Neuron (in vitro differentiated cells): ENCODE measurements at regions not wholly inside any gene's neighbourhood (a gene's known extent, or its start where the extent isn't known, plus 50 kb on each side); places are given as distances from the start of the nearest gene placed in this dataset.

Experiments used
- H2AFZ ChIP-seq: one replicate; pipeline ENCODE4 v1.6.1; 2013; ENCODE audit warnings: low read depth, mild to moderate bottlenecking, inconsistent platforms, low read length, moderate library complexity
- H3K27me3 ChIP-seq: one replicate; pipeline ENCODE4 v1.6.1; 2013; ENCODE audit warnings: low read length; ENCODE audit not compliant: insufficient read depth
- H3K36me3 ChIP-seq: one replicate; pipeline ENCODE4 v1.6.1; 2013; ENCODE audit warnings: low read length; ENCODE audit not compliant: insufficient read depth
- H3K4me1 ChIP-seq: one replicate; pipeline ENCODE4 v1.6.1; 2013; ENCODE audit warnings: low read length; ENCODE audit not compliant: insufficient read depth
- H3K4me3 ChIP-seq: 2 replicates; pipeline ENCODE4 v1.5.1; 2013; ENCODE audit warnings: mild to moderate bottlenecking, low read length, moderate library complexity
- H3K9me3 ChIP-seq: one replicate; pipeline ENCODE4 v1.6.1; 2013; ENCODE audit warnings: low read length

DNA sequence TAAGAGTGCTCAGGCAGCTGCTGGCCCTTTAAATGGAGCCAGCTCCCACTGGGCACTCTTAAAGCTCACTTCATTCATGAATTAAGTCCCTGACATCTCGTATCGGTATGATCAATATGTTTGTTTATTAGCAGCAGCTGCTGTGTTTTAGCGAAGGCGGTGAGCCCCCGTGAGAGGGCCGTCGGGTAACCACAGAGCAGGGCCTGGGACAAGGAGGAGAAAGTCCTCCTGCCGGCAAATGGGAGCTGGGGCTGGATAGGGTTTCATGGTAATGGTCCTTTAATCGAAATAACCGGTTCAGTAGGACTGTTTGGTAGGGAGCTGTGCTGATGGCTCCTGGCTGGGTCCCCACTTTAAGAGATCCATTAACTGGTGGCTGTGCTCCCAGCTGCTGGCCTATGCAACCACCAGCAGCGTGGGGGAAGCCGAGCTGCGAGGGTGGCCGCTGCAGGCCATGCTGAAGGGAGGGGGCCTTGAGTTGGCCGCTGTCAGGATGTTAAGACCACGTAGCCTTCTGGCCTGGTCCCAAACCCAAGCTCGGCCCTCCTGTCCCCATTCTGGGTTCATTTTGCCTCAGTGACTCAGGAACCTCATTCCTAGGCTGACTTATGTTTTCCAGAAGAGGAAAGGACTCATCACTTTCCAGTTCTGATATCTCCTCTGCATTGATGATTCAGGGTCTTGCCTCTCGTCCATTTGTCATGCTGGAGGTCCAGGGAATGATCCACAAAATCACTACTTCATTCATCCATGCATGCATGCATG lies 67.6 kb upstream of the NTRK3 start:
- Histone ChIP-seq H3K27me3 (no peaks in the 10 kb centered on the region), H3K9me3 (no peaks in the 10 kb centered on the region), H3K4me3 (no peak overlapping the region), H3K4me1 (no peaks in the 10 kb centered on the region), H2AFZ (no peak overlapping the region), H3K36me3 (no peaks in the 10 kb centered on the region)

DNA sequence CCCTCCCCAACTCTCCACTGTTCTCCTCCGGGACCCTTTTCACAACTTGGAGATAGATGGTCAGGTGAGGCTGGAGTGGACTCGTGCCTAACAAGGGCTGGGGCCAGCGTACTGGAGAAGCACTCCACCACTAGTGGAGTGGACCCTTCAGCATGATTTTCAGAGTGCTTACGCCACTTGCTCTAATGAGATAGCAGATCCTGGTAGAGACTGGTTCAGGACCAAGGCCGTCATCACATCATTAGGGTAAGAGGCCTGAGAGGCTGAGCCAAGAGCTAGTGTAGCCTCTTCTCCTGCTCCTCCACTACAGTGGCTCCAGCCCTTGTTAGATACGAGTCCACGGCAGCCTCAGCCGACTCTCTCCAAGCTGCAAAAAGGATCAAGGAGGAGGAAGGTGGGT lies 66.9 kb upstream of the NTRK3 start:
- Histone ChIP-seq H3K36me3 (no peaks in the 10 kb centered on the region), H3K4me3 (no peak overlapping the region), H2AFZ (no peak overlapping the region), H3K9me3 (no peaks in the 10 kb centered on the region), H3K4me1 (no peaks in the 10 kb centered on the region), H3K27me3 (no peaks in the 10 kb centered on the region)

DNA sequence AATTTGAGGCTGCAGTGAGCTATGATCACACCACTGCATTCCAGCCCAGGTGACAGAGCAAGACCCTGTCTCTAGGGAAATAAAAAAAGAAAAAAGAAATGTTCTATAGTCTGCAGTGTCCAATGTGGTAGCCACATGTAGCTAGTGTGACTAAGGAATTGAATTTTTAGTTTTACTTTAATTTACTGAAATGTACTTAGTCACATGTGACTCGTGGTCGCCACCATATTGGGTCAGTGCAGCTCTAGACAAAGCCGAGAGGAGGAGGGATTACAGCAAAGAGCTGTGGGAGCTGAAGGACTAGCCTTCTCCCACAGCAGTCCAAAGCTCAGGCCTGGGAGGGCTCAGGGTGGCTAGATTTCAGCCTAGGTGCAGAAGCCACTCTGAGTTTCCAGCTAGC lies 65.9 kb upstream of the NTRK3 start:
- Histone ChIP-seq H2AFZ (no peak overlapping the region), H3K36me3 (no peaks in the 10 kb centered on the region), H3K27me3 (no peaks in the 10 kb centered on the region), H3K4me1 (no peaks in the 10 kb centered on the region), H3K9me3 (no peaks in the 10 kb centered on the region), H3K4me3 (no peak overlapping the region)

DNA sequence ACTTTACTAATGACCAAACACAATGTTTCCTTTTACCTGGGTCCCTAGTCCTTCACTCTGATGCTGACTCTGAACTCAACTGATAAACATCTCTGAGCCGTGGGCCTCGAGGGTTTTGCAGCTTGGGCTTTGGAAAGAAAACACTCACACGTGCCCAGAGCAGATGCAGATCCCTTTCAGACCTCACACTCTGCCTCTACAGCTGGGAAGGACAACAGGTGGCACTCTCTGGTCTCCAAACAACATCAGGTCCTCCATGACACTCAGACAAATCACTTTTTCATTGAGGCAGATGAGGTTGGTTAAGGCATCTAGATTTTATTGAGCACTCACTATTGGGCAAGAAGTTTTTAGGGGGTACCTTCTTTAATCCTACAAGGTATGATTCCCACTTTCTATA lies 64.7 kb upstream of the NTRK3 start:
- no peaks in the 10 kb centered on the region for H3K27me3 ChIP-seq
- H3K9me3 ChIP-seq = no peaks in the 10 kb centered on the region
- no peak overlapping the region for H2AFZ ChIP-seq
- H3K4me1 ChIP-seq = no peaks in the 10 kb centered on the region
- H3K36me3 ChIP-seq = no peaks in the 10 kb centered on the region
- no peak overlapping the region for H3K4me3 ChIP-seq

DNA sequence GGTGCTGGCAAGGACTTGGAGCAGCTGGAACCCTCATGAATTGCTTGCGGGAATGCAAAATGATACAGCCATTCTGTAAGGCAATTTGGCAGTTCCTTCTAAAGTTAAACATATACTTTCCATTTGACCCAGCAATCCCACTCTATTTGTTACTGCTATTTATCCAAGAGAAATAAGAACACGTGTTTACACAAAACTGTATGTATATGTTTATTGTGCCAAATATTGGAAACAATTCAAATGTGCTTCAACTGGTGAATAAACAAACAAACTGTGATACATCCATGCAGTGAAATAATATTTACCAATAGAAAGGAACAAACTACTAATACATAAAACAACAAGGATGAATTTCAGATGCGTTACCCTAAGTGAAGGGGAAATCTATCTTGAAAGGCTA lies 60.0 kb upstream of the NTRK3 start:
- H2AFZ ChIP-seq = no peak overlapping the region
- no peaks in the 10 kb centered on the region for H3K9me3 ChIP-seq
- no peaks in the 10 kb centered on the region for H3K36me3 ChIP-seq
- no peaks in the 10 kb centered on the region for H3K4me1 ChIP-seq
- no peaks in the 10 kb centered on the region for H3K27me3 ChIP-seq
- no peak overlapping the region for H3K4me3 ChIP-seq

DNA sequence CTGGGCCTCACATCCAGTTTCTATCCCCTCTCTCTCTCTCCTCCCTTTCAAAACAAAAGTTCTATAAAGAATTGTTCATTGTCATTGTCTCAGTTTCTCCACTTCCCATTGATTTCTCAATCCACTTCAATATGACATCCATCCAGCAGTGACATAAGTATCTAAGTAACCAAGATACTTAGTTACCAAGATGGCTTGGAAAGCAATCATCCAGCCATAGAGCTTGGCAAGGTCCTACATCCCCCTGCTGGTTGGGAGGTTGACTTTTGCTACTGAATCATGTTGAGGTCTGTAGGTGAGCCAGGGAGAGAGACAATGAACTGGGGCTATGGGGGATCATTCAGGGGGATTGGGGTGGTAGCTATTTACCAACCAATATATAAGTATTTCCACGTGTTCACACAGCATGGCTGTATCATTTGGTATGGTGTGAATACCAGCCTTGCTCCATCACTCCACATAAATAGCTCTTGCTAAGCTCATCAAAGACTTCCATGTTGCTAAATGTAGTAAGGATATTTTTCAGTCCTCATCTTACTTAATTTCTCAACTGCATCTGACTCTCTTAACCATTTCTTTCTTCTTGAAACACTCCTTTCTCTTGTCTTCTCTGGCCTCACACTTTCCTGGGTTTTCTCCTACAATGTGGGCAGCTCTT lies 58.8 kb upstream of the NTRK3 start:
- Histone ChIP-seq H3K4me1 (no peaks in the 10 kb centered on the region), H3K4me3 (no peak overlapping the region), H3K36me3 (no peaks in the 10 kb centered on the region), H3K9me3 (no peaks in the 10 kb centered on the region), H3K27me3 (no peaks in the 10 kb centered on the region), H2AFZ (no peak overlapping the region)

DNA sequence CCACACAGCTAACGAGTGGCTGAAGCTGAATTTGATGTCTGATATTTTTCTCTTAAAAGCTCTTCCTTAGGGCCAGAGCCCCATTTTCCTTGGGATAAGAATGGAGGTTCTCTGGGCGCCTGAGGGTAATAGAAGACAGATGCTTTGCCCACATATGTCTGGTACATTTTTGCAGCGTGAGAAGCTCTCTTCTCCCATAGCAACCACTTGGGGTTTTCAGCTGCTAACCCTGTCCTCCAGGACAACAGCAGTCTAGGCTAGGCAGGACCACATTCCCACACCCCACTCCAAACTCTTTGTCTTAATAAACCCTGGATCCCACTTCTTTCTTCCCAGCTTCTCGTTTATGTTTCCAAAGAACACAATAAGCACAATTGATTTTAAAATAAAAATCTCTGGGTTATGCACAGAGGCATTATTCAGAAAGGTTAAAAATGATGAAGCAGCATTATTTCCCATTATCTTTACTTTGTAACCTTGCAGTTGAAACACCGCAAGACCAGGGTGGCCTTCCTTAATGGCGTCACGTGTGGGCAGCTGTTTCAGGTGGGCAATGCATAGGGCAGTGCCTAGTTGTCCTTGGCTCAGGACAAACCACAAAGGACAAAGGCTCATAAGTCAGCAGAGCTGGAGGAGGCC lies 56.5 kb upstream of the NTRK3 start:
- Histone ChIP-seq H3K9me3 (no peaks in the 10 kb centered on the region), H3K4me3 (no peak overlapping the region), H3K27me3 (no peaks in the 10 kb centered on the region), H3K4me1 (no peaks in the 10 kb centered on the region), H2AFZ (no peak overlapping the region), H3K36me3 (no peaks in the 10 kb centered on the region)

DNA sequence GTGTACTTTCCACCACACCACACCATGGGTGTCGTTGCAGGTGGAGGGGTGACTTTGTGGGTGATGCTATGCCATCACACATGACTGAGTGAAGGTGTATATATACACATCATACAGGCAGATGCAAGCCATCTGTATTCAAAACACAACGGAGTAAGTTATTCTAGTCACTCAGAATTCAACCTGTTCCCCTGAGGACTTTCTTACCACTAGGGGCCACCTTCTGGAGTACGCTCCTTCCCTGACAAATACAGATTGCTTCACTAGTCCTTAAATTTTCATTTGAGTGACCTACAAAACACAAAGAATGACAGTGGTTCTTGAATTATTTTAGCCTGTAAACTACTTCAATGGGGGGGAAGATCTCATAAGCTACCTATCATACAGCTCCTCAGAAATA lies 52.8 kb upstream of the NTRK3 start:
- H3K27me3 ChIP-seq = no peaks in the 10 kb centered on the region
- no peak overlapping the region for H2AFZ ChIP-seq
- no peaks in the 10 kb centered on the region for H3K4me1 ChIP-seq
- H3K36me3 ChIP-seq = no peaks in the 10 kb centered on the region
- no peaks in the 10 kb centered on the region for H3K9me3 ChIP-seq
- no peak overlapping the region for H3K4me3 ChIP-seq

DNA sequence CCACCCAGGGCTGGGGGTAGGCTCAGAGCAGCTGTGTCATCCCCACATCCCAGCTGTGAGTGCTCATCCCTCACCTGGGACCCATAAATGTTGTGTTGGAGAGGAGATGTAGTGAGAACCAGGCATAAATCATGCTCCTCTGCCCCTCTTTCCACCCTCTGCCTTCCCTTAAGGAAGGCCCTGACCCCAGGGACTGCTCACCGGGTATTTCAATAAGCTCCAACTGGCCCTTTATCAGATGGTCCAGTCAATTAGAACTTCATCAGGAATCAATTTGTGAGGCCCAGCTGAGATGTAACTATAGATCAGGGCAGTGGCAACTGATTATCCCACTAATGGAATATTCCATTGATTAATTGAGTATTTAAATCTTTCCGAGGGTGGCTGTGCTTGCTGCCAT lies 50.8 kb upstream of the NTRK3 start:
- Histone ChIP-seq H3K27me3 (no peaks in the 10 kb centered on the region), H3K9me3 (no peaks in the 10 kb centered on the region), H3K4me3 (no peak overlapping the region), H3K4me1 (no peaks in the 10 kb centered on the region), H2AFZ (no peak overlapping the region), H3K36me3 (no peaks in the 10 kb centered on the region)
